Hepatocyte (in vitro differentiated cells): ENCODE measurements at regions not wholly inside any gene's neighbourhood (a gene's known extent, or its start where the extent isn't known, plus 50 kb on each side); places are given as distances from the start of the nearest gene placed in this dataset.

Source experiments
- DNase-seq: peaks from one replicate; pipeline ENCODE4 v3.0.0-alpha.2; 2016; ENCODE audit warnings: low spot score
- H2AFZ ChIP-seq: fragments of 200-600 bp; sonication (generic); 2 replicates; pipeline ENCODE4 v1.6.0; 2016; ENCODE audit warnings: antibody characterized with exemption, mild to moderate bottlenecking
- H3K27ac ChIP-seq: fragments of 200-600 bp; sonication (generic); 2 replicates; pipeline ENCODE4 v1.5.1; 2016; ENCODE audit warnings: mild to moderate bottlenecking
- H3K27me3 ChIP-seq: fragments of 200-600 bp; sonication (generic); 2 replicates; pipeline ENCODE4 v1.6.1; 2016
- H3K36me3 ChIP-seq: fragments of 200-600 bp; sonication (generic); replicated peaks from 2 replicates; pipeline ENCODE4 v1.5.1; 2016; ENCODE audit warnings: low read depth; ENCODE audit not compliant: insufficient read depth
- H3K4me1 ChIP-seq: fragments of 200-600 bp; sonication (generic); 2 replicates; pipeline ENCODE4 v1.5.1; 2016; ENCODE audit warnings: mild to moderate bottlenecking, moderate library complexity; ENCODE audit not compliant: insufficient read depth
- H3K4me2 ChIP-seq: fragments of 200-600 bp; sonication (generic); 2 replicates; pipeline ENCODE4 v1.6.0; 2016
- H3K4me3 ChIP-seq: fragments of 200-600 bp; sonication (generic); 2 replicates; pipeline ENCODE4 v1.5.1; 2016; ENCODE audit warnings: mild to moderate bottlenecking
- H3K79me2 ChIP-seq: fragments of 200-600 bp; sonication (generic); 2 replicates; pipeline ENCODE4 v1.6.0; 2017; ENCODE audit warnings: mild to moderate bottlenecking
- H3K9me2 ChIP-seq: fragments of 200-600 bp; sonication (generic); replicated peaks from 2 replicates; pipeline ENCODE4 v1.6.0; 2017; ENCODE audit warnings: mild to moderate bottlenecking; ENCODE audit not compliant: insufficient read depth
- H3K9me3 ChIP-seq: fragments of 200-600 bp; sonication (generic); 2 replicates; pipeline ENCODE4 v1.5.1; 2016; ENCODE audit warnings: low read depth, mild to moderate bottlenecking
- H4K20me1 ChIP-seq: fragments of 200-600 bp; sonication (generic); 2 replicates; pipeline ENCODE4 v1.6.0; 2016; ENCODE audit warnings: mild to moderate bottlenecking; ENCODE audit not compliant: insufficient read depth, poor library complexity, severe bottlenecking
- EZH2 ChIP-seq: fragments of 200-600 bp; sonication (generic); IDR thresholded peaks from 2 replicates; pipeline ENCODE4 v1.6.1; 2016; ENCODE audit warnings: antibody characterized with exemption, mild to moderate bottlenecking, borderline replicate concordance
- EZH2phosphoT487 ChIP-seq: fragments of 200-600 bp; sonication (generic); IDR thresholded peaks from one replicate; pipeline ENCODE4 v1.6.1; 2018; ENCODE audit warnings: antibody characterized with exemption, mild to moderate bottlenecking, low read depth, moderate library complexity; ENCODE audit not compliant: unreplicated experiment, severe bottlenecking
- WGBS: methylation state at CpG from one replicate; pipeline ENCODE4 v1.1.6; 2016; ENCODE audit warnings: low lambda C conversion rate; ENCODE audit errors: missing lambda C conversion rate; 5-methylcytosine and 5-hydroxymethylcytosine counted together
- TF ChIP-seq, protein P1 (sequence below): fragments of 200-600 bp; sonication (generic); IDR thresholded peaks from 2 replicates; pipeline ENCODE4 v1.5.1; 2016; ENCODE audit warnings: antibody characterized with exemption, mild to moderate bottlenecking; ENCODE audit not compliant: poor library complexity

DNA sequence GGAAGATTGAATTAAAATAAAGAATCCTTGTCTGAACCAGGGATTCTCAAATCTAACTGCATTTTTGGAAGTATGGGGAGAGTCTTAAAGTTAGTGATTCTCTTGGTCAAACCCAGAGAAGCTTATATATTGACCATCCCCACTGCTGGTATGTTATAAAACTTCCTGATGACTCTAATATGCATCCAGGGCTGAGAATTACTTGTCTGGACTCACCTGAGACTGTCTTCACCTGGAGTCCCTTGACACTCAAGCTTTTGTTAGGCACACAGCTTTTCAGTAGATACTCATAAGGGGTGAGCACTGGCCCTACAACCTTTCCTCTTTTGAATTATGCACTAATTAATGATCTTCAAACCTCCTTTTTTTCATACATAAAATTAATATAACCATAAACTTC lies 149.6 kb upstream of the GULP1 start:
- no peaks in the 10 kb centered on the region for H3K4me1 ChIP-seq
- H3K4me3 ChIP-seq: no peak overlapping the region
- no peaks in the 10 kb centered on the region for H3K36me3 ChIP-seq
- no peak overlapping the region for H2AFZ ChIP-seq
- H3K9me2 ChIP-seq: no peaks in the 10 kb centered on the region
- H3K9me3 ChIP-seq: no peaks in the 10 kb centered on the region
- DNase-seq: no peak
- TF ChIP-seq EZH2: no peak
- H3K27me3 ChIP-seq: no peaks in the 10 kb centered on the region
- no peak overlapping the region for H3K27ac ChIP-seq
- no peaks in the 10 kb centered on the region for H3K79me2 ChIP-seq
- no peaks in the 10 kb centered on the region for H4K20me1 ChIP-seq
- H3K4me2 ChIP-seq: no peak overlapping the region

DNA sequence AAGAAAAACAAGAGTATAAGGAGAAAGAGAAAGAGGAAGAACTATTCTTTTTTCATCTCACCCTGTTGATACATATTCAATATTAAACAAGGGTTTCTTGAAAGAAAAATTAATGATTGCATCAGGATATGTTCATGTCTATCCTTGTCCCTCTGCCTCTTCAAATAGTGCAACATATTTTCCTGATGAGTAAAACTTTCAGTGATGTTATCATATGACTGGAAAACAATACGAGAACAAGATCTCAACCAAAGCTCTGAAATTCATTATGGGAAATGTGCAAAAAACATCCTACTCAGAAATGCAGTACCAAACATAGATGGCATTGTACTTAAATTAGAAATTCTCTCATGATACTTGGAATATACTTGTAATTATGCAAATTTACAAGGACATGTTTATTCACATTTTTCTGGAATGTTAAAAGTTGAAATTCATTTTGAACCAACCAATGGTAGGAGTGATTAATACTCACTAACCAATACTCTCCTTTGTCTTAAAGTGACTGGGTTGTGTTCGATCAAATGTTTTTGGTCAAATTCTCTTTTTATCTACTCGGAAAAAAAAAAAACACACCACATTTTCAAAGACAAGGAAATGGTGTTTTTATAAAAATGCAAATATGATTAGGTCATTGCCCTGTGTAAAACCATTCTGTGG lies 148.9 kb upstream of the GULP1 start:
- Histone ChIP-seq H3K4me2 (no peak overlapping the region), H3K9me3 (no peaks in the 10 kb centered on the region), H4K20me1 (no peaks in the 10 kb centered on the region)

DNA sequence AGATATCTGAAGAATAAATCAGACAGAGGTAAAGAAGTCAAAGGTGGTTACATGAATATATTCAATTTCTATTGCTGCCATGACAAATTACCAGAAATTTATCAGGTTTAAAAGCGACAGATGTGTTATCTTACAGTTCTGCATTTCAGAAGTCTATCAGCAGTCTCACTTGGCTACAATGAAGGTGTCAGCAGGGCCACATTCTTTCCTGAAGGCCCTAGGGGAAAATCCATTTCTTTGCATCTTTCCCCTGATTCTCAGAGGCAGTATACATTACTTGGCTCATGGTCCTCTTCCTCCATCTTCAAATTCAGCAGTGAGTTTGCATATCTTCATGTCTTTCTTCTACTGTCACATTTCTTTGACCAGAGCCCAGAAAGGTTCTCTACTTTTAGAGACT lies 145.8 kb upstream of the GULP1 start:
- H3K36me3 ChIP-seq: no peaks in the 10 kb centered on the region
- H2AFZ ChIP-seq: no peak overlapping the region
- H4K20me1 ChIP-seq: no peaks in the 10 kb centered on the region
- H3K9me3 ChIP-seq: no peaks in the 10 kb centered on the region
- no peak for DNase-seq
- no peak for TF ChIP-seq EZH2
- H3K27ac ChIP-seq: no peak overlapping the region
- no peaks in the 10 kb centered on the region for H3K79me2 ChIP-seq
- no peak overlapping the region for H3K4me3 ChIP-seq
- no peak overlapping the region for H3K4me2 ChIP-seq
- no peaks in the 10 kb centered on the region for H3K27me3 ChIP-seq
- no peaks in the 10 kb centered on the region for H3K4me1 ChIP-seq
- no peaks in the 10 kb centered on the region for H3K9me2 ChIP-seq
- WGBS: 0% methylated on average over 1 of the region's 1 CpG

More for the DNA sequence above, 148.9 kb upstream of the GULP1 start:
- Histone ChIP-seq H2AFZ (no peak overlapping the region), H3K27ac (no peak overlapping the region), H3K79me2 (no peaks in the 10 kb centered on the region), H3K4me1 (no peaks in the 10 kb centered on the region), H3K27me3 (no peaks in the 10 kb centered on the region), H3K4me3 (no peak overlapping the region), H3K9me2 (no peaks in the 10 kb centered on the region), H3K36me3 (no peaks in the 10 kb centered on the region)
- 76% methylated on average over 3 of the region's 3 CpGs for WGBS
- TF ChIP-seq EZH2phosphoT487 (no peak), EZH2 (no peak)
- TF ChIP-seq, protein P1, sequence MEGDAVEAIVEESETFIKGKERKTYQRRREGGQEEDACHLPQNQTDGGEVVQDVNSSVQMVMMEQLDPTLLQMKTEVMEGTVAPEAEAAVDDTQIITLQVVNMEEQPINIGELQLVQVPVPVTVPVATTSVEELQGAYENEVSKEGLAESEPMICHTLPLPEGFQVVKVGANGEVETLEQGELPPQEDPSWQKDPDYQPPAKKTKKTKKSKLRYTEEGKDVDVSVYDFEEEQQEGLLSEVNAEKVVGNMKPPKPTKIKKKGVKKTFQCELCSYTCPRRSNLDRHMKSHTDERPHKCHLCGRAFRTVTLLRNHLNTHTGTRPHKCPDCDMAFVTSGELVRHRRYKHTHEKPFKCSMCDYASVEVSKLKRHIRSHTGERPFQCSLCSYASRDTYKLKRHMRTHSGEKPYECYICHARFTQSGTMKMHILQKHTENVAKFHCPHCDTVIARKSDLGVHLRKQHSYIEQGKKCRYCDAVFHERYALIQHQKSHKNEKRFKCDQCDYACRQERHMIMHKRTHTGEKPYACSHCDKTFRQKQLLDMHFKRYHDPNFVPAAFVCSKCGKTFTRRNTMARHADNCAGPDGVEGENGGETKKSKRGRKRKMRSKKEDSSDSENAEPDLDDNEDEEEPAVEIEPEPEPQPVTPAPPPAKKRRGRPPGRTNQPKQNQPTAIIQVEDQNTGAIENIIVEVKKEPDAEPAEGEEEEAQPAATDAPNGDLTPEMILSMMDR: no peak
- no peak for DNase-seq

DNA sequence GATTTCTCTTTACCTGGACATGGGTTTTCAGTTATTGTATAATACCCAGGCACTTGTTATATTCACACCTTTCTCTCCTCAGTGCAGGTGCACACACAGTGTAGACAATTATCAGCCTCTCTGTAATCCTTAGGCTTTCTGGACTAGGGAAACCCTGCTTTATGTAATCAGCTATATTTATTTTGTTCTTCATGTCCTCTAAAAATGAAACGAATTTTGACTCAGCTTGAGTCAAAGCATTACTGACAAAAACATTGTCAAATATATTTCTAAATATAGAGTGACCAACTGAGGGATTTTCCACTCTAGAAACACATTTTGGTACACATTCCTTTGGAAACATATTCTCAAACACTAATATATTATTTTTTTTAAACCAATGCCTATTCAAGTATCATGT lies 144.8 kb upstream of the GULP1 start:
- Histone ChIP-seq H3K9me3 (no peaks in the 10 kb centered on the region), H3K4me2 (no peak overlapping the region), H3K27ac (no peak overlapping the region), H3K36me3 (no peaks in the 10 kb centered on the region), H3K9me2 (no peaks in the 10 kb centered on the region), H3K4me3 (no peak overlapping the region), H3K4me1 (no peaks in the 10 kb centered on the region), H2AFZ (no peak overlapping the region), H3K79me2 (no peaks in the 10 kb centered on the region), H4K20me1 (no peaks in the 10 kb centered on the region), H3K27me3 (no peaks in the 10 kb centered on the region)
- no peak for DNase-seq
- 59% methylated on average over 1 of the region's 1 CpG for WGBS
- TF ChIP-seq, protein P1: no peak
- TF ChIP-seq EZH2phosphoT487: no peak
- no peak for TF ChIP-seq EZH2
